ENCODE measurements at regions not wholly inside any gene's neighbourhood (a gene's known extent, or its start where the extent isn't known, plus 50 kb on each side); places are given as distances from the start of the nearest gene placed in this dataset.
"Not testable (repeated sequence)": the region's sequence is repeated elsewhere in the genome, so short reads cannot be mapped to it uniquely, and the experiment has no call there.

DNA sequence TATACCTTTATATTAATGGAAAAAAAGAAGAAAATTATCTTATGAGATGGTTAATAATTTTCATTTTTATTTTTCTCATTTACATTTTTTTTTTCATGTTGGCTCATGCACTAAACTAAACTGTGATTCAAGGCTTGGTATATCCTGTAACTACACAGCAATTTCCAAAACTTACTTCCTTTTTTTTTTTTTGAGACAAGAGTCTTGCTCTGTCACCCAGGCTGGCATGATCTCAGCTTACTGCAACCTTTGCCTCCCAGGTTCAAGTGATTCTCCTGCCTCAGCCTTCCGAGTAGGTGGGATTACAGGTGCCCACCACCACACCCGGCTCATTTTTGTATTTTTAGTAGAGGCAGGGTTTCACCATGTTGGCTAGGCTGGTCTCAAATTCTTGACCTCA lies 224.9 kb upstream of the FANCL start:
- TF ChIP-seq, protein P1, sequence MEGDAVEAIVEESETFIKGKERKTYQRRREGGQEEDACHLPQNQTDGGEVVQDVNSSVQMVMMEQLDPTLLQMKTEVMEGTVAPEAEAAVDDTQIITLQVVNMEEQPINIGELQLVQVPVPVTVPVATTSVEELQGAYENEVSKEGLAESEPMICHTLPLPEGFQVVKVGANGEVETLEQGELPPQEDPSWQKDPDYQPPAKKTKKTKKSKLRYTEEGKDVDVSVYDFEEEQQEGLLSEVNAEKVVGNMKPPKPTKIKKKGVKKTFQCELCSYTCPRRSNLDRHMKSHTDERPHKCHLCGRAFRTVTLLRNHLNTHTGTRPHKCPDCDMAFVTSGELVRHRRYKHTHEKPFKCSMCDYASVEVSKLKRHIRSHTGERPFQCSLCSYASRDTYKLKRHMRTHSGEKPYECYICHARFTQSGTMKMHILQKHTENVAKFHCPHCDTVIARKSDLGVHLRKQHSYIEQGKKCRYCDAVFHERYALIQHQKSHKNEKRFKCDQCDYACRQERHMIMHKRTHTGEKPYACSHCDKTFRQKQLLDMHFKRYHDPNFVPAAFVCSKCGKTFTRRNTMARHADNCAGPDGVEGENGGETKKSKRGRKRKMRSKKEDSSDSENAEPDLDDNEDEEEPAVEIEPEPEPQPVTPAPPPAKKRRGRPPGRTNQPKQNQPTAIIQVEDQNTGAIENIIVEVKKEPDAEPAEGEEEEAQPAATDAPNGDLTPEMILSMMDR (IDR thresholded peaks at IDR 0.05; ENCODE audit: low read length), result not testable (repeated sequence)
- TF ChIP-seq EZH2phosphoT487 (IDR thresholded peaks at IDR 0.05; ENCODE audit: low read length), result not testable (repeated sequence)

Measured in MM.1S (cell line).